Thymus (tissue), 11 donors: ENCODE measurements at regions not wholly inside any gene's neighbourhood (a gene's known extent, or its start where the extent isn't known, plus 50 kb on each side); places are given as distances from the start of the nearest gene placed in this dataset.

Source experiments
- DNase-seq, 9 donors: peaks; one replicate each; pipeline ENCODE4 v3.0.0-alpha.2; 2013; ENCODE audit warnings: low spot score in 9 of 9, low read depth in 6 of 9, missing footprints in 1 of 9
- H3K27ac ChIP-seq, 2 donors: one replicate each; pipeline ENCODE4 v1.5.1; 2013; ENCODE audit warnings: control low read depth in 1 of 2, low read depth in 1 of 2, low read length in 1 of 2, mild to moderate bottlenecking in 1 of 2, moderate library complexity in 1 of 2
- H3K27me3 ChIP-seq, 2 donors: one replicate each; pipeline ENCODE4 v1.5.1; 2013; ENCODE audit warnings: low read length in 1 of 2; ENCODE audit not compliant: control insufficient read depth in 2 of 2, insufficient read depth in 1 of 2
- H3K36me3 ChIP-seq, 2 donors: one replicate each; pipeline ENCODE4 v1.5.1; 2013; ENCODE audit warnings: low read length in 1 of 2, mild to moderate bottlenecking in 1 of 2, moderate library complexity in 1 of 2; ENCODE audit not compliant: control insufficient read depth in 2 of 2, insufficient read depth in 2 of 2
- H3K4me1 ChIP-seq, 2 donors: one replicate each; pipeline ENCODE4 v1.5.1; 2013; ENCODE audit warnings: low read length in 2 of 2; ENCODE audit not compliant: control insufficient read depth in 2 of 2, insufficient read depth in 2 of 2
- H3K4me3 ChIP-seq, 2 donors: one replicate each; pipeline ENCODE4 v1.5.1; 2013; ENCODE audit warnings: low read length in 2 of 2, control low read depth in 1 of 2, mild to moderate bottlenecking in 1 of 2
- H3K9me3 ChIP-seq, 2 donors: one replicate each; pipeline ENCODE4 v1.5.1; 2013; ENCODE audit warnings: low read length in 1 of 2, mild to moderate bottlenecking in 1 of 2; ENCODE audit not compliant: control insufficient read depth in 2 of 2, insufficient read depth in 1 of 2
- WGBS: extraction: QIAGEN DNeasy Blood & Tissue Kit; methylation state at CpG from one replicate; pipeline ENCODE4 v1.1.7; 2013; 5-methylcytosine and 5-hydroxymethylcytosine counted together
- donor health status: healthy.

- Histone ChIP-seq H3K4me3 (no peak overlapping the region), H3K36me3 (no peaks in the 10 kb centered on the region), H3K27ac (no peak overlapping the region), H3K4me1 (no peaks in the 10 kb centered on the region), H3K9me3 (no peaks in the 10 kb centered on the region), H3K27me3 (no peaks in the 10 kb centered on the region)
- WGBS, result 89% methylated on average over 2 of the region's 2 CpGs
- no peak for DNase-seq
Observed at GRCh38 chr11:110955776-110956175, 243.5 kb upstream of the ARHGAP20 start.

- H3K27me3 ChIP-seq, result no peaks in the 10 kb centered on the region
- no peak overlapping the region for H3K27ac ChIP-seq
- DNase-seq, result no peak
- 95% methylated on average over 4 of the region's 4 CpGs for WGBS
- H3K4me1 ChIP-seq, result no peaks in the 10 kb centered on the region
- H3K9me3 ChIP-seq, result no peaks in the 10 kb centered on the region
- H3K36me3 ChIP-seq, result no peaks in the 10 kb centered on the region
- H3K4me3 ChIP-seq, result no peak overlapping the region
Observed at GRCh38 chr11:110951950-110952503, 239.8 kb upstream of the ARHGAP20 start.

- DNase-seq, result peak in 1 of 9 donors; percentile 2
- Histone ChIP-seq H3K4me1 (no peaks in the 10 kb centered on the region), H3K27me3 (no peaks in the 10 kb centered on the region), H3K27ac (no peak overlapping the region), H3K9me3 (no peaks in the 10 kb centered on the region), H3K36me3 (no peaks in the 10 kb centered on the region), H3K4me3 (no peak overlapping the region)
- WGBS, result 90% methylated on average over 5 of the region's 5 CpGs
Observed at GRCh38 chr11:110951037-110951949, 239.1 kb upstream of the ARHGAP20 start.

DNA sequence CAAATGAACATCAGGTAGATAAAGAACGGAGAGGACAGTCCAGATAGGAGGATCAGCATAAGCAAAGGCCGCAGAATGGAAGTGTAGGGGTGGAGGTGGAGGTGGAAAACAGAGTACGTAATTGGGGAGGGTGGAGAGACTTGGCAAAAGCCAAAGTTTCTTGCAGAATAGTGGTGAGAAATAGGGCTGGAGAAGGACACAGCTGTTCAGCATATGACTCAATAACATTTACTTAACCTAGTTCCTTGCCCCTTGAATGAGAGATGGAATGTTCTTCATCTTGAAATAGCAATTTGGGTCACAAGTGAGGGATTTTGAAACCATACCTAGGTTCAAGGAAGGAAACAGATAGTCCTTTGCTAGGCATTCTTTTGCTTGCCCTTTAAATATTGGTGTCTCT lies 235.9 kb upstream of the ARHGAP20 start:
- WGBS, result 97% methylated on average over 3 of the region's 3 CpGs

DNA sequence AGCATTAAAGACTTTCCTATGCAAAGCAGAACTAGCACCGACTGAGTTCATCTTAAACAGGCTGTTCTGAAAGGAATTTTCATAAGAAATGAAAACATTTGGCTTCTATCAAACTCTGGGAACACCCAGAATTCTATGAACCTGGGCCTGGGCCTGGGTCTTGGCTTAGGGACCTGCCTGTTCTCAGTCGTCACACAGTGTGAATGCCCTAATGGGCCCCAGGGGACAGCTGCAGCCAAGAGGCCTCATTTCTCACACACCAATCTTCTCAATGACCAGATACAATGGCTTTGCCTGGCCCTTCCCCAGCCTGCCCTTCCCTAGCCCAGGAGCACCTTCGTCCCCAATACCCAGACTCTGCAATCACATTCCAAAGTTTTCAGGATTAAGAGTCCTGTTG lies 234.9 kb upstream of the ARHGAP20 start:
- Histone ChIP-seq H3K9me3 (no peaks in the 10 kb centered on the region), H3K4me1 (no peaks in the 10 kb centered on the region), H3K27ac (no peak overlapping the region), H3K4me3 (no peak overlapping the region), H3K27me3 (no peaks in the 10 kb centered on the region), H3K36me3 (no peaks in the 10 kb centered on the region)
- DNase-seq, result no peak
- WGBS, result 94% methylated on average over 3 of the region's 3 CpGs

More for the DNA sequence above, 235.9 kb upstream of the ARHGAP20 start:
- Histone ChIP-seq H3K36me3 (no peaks in the 10 kb centered on the region), H3K9me3 (no peaks in the 10 kb centered on the region), H3K27me3 (no peaks in the 10 kb centered on the region), H3K4me3 (no peak overlapping the region), H3K27ac (no peak overlapping the region), H3K4me1 (no peaks in the 10 kb centered on the region)
- DNase-seq, result no peak

GRCh38 chr11:110939471-110939870 lies 227.2 kb upstream of the ARHGAP20 start:
- 96% methylated on average over 2 of the region's 2 CpGs for WGBS

GRCh38 chr11:110935018-110935640 lies 222.9 kb upstream of the ARHGAP20 start:
- Histone ChIP-seq H3K27me3 (no peaks in the 10 kb centered on the region), H3K9me3 (no peaks in the 10 kb centered on the region), H3K4me3 (no peak overlapping the region), H3K27ac (no peak overlapping the region), H3K36me3 (no peaks in the 10 kb centered on the region), H3K4me1 (no peaks in the 10 kb centered on the region)
- DNase-seq, result no peak
- WGBS, result 84% methylated on average over 2 of the region's 2 CpGs

More at GRCh38 chr11:110939471-110939870, 227.2 kb upstream of the ARHGAP20 start:
- no peak for DNase-seq
- H3K36me3 ChIP-seq, result no peaks in the 10 kb centered on the region
- no peak overlapping the region for H3K27ac ChIP-seq
- no peaks in the 10 kb centered on the region for H3K27me3 ChIP-seq
- H3K4me1 ChIP-seq, result no peaks in the 10 kb centered on the region
- no peak overlapping the region for H3K4me3 ChIP-seq
- no peaks in the 10 kb centered on the region for H3K9me3 ChIP-seq

- no peak overlapping the region for H3K27ac ChIP-seq
- H3K4me1 ChIP-seq, result no peaks in the 10 kb centered on the region
- DNase-seq, result no peak
- H3K27me3 ChIP-seq, result no peaks in the 10 kb centered on the region
- H3K9me3 ChIP-seq, result no peaks in the 10 kb centered on the region
- H3K4me3 ChIP-seq, result no peak overlapping the region
- no peaks in the 10 kb centered on the region for H3K36me3 ChIP-seq
- 93% methylated on average over 1 of the region's 1 CpG for WGBS
Observed at GRCh38 chr11:110929129-110929528, 216.9 kb upstream of the ARHGAP20 start.

DNA sequence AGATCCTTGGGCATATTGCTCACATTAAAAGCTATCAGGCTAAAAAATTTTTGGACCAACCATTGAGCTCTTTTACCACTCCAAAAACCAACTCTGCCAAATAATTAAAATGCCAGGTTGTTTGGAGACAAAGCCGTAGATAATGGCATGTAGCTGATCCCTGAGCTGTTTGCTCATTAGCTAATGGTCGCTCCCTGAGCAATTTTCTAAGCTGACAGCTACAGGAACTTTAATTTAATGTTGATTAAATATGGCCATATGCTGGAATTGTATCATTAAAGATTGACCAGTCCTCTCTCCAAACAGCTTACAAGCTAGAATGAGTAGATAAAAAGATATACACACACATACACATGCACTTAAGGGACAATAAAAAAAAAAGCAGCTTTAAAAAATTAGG lies 216.2 kb upstream of the ARHGAP20 start:
- Histone ChIP-seq H3K4me3 (no peak overlapping the region), H3K4me1 (no peaks in the 10 kb centered on the region), H3K9me3 (no peaks in the 10 kb centered on the region), H3K27me3 (no peaks in the 10 kb centered on the region), H3K27ac (no peak overlapping the region), H3K36me3 (no peaks in the 10 kb centered on the region)
- WGBS, result 97% methylated on average over 2 of the region's 2 CpGs
- DNase-seq, result no peak
